ENCODE measurements at regions not wholly inside any gene's neighbourhood (a gene's known extent, or its start where the extent isn't known, plus 50 kb on each side); places are given as distances from the start of the nearest gene placed in this dataset.

- TF ChIP-seq CTCF (IDR thresholded peaks at IDR 0.05; ENCODE audit: control extremely low read depth, extremely low read depth), result no peak
- DNase-seq, result peak; percentile 66 to 90 (median 70)
- Histone ChIP-seq H3K9me3 (ENCODE audit: control insufficient read depth in 4 of 4, insufficient read depth in 3 of 4, low read length in 3 of 4) (no peaks in the 10 kb centered on the region), H3K4me1 (ENCODE audit: control insufficient read depth in 5 of 5, insufficient read depth in 5 of 5, low read length in 5 of 5) (peaks cover 0 to 24% (median 4%) of the 10 kb centered on the region in 5 donors), H3K9ac (ENCODE audit: insufficient read depth in 1 of 2, low read length in 2 of 2) (peak overlapping the region in 1 of 2 donors; percentile 30), H3K4me3 (no peak overlapping the region), H3K36me3 (ENCODE audit: control insufficient read depth in 4 of 4, insufficient read depth in 4 of 4, low read length in 4 of 4) (no peaks in the 10 kb centered on the region), H3K27me3 (ENCODE audit: control insufficient read depth in 3 of 3, insufficient read depth in 3 of 3, low read length in 2 of 3) (no peaks in the 10 kb centered on the region), H3K27ac (ENCODE audit: low read depth in 1 of 2, low read length in 1 of 2) (no peak overlapping the region)
- ATAC-seq (ENCODE audit: insufficient read depth, low FRiP score), result no peak
- 41 to 47% methylated on average over 7 of the region's 7 CpGs for WGBS, 2 donors
These were observed 483.1 kb upstream of the PSMD7 start for GRCh38 chr16:73813527-73813926.

- 92 to 100% methylated on average over 1 of the region's 1 CpG for WGBS, 2 donors
- H3K36me3 ChIP-seq (ENCODE audit: control insufficient read depth in 4 of 4, insufficient read depth in 4 of 4, low read length in 4 of 4), result no peaks in the 10 kb centered on the region
- no peak overlapping the region for H3K4me3 ChIP-seq
- no peak for DNase-seq
- H3K27me3 ChIP-seq (ENCODE audit: control insufficient read depth in 3 of 3, insufficient read depth in 3 of 3, low read length in 2 of 3), result no peaks in the 10 kb centered on the region
- H3K4me1 ChIP-seq (ENCODE audit: control insufficient read depth in 5 of 5, insufficient read depth in 5 of 5, low read length in 5 of 5), result no peaks in the 10 kb centered on the region
- no peak for TF ChIP-seq CTCF (IDR thresholded peaks at IDR 0.05; ENCODE audit: control extremely low read depth, extremely low read depth)
- no peaks in the 10 kb centered on the region for H3K9me3 ChIP-seq (ENCODE audit: control insufficient read depth in 4 of 4, insufficient read depth in 3 of 4, low read length in 3 of 4)
- no peak for ATAC-seq (ENCODE audit: insufficient read depth, low FRiP score)
- no peak overlapping the region for H3K27ac ChIP-seq (ENCODE audit: low read depth in 1 of 2, low read length in 1 of 2)
- H3K9ac ChIP-seq (ENCODE audit: insufficient read depth in 1 of 2, low read length in 2 of 2), result no peak overlapping the region
These were observed 492.2 kb upstream of the PSMD7 start for GRCh38 chr16:73804456-73804855.

- H3K9me3 ChIP-seq (ENCODE audit: control insufficient read depth in 4 of 4, insufficient read depth in 3 of 4, low read length in 3 of 4), result no peaks in the 10 kb centered on the region
- DNase-seq (no peak), ATAC-seq (ENCODE audit: insufficient read depth, low FRiP score) (no peak)
- no peak overlapping the region for H3K27ac ChIP-seq (ENCODE audit: low read depth in 1 of 2, low read length in 1 of 2)
- 58 to 71% methylated on average over 5 of the region's 5 CpGs for WGBS, 2 donors
- no peak for TF ChIP-seq CTCF (IDR thresholded peaks at IDR 0.05; ENCODE audit: control extremely low read depth, extremely low read depth)
- H3K4me1 ChIP-seq (ENCODE audit: control insufficient read depth in 5 of 5, insufficient read depth in 5 of 5, low read length in 5 of 5), result peaks cover 0 to 21% (median under 1%) of the 10 kb centered on the region in 5 donors
- H3K9ac ChIP-seq (ENCODE audit: insufficient read depth in 1 of 2, low read length in 2 of 2), result no peak overlapping the region
- no peak overlapping the region for H3K4me3 ChIP-seq
- no peaks in the 10 kb centered on the region for H3K27me3 ChIP-seq (ENCODE audit: control insufficient read depth in 3 of 3, insufficient read depth in 3 of 3, low read length in 2 of 3)
- H3K36me3 ChIP-seq (ENCODE audit: control insufficient read depth in 4 of 4, insufficient read depth in 4 of 4, low read length in 4 of 4), result no peaks in the 10 kb centered on the region
These were observed 498.1 kb upstream of the PSMD7 start for GRCh38 chr16:73798471-73798870.

- no peak for ATAC-seq (ENCODE audit: insufficient read depth, low FRiP score)
- Histone ChIP-seq H3K9ac (ENCODE audit: insufficient read depth in 1 of 2, low read length in 2 of 2) (no peak overlapping the region), H3K27me3 (ENCODE audit: control insufficient read depth in 3 of 3, insufficient read depth in 3 of 3, low read length in 2 of 3) (no peaks in the 10 kb centered on the region), H3K9me3 (ENCODE audit: control insufficient read depth in 4 of 4, insufficient read depth in 3 of 4, low read length in 3 of 4) (no peaks in the 10 kb centered on the region), H3K27ac (ENCODE audit: low read depth in 1 of 2, low read length in 1 of 2) (no peak overlapping the region), H3K36me3 (ENCODE audit: control insufficient read depth in 4 of 4, insufficient read depth in 4 of 4, low read length in 4 of 4) (no peaks in the 10 kb centered on the region), H3K4me3 (no peak overlapping the region), H3K4me1 (ENCODE audit: control insufficient read depth in 5 of 5, insufficient read depth in 5 of 5, low read length in 5 of 5) (peaks cover 0 to 33% (median 8%) of the 10 kb centered on the region in 5 donors)
- no peak for TF ChIP-seq CTCF (IDR thresholded peaks at IDR 0.05; ENCODE audit: control extremely low read depth, extremely low read depth)
- no peak for DNase-seq
- 95 to 97% methylated on average over 1 of the region's 1 CpG for WGBS, 2 donors
These were observed 499.5 kb upstream of the PSMD7 start for GRCh38 chr16:73797115-73797514.

All from lung (tissue), 11 donors.